ENCODE measurements at regions not wholly inside any gene's neighbourhood (a gene's known extent, or its start where the extent isn't known, plus 50 kb on each side); places are given as distances from the start of the nearest gene placed in this dataset.

DNA sequence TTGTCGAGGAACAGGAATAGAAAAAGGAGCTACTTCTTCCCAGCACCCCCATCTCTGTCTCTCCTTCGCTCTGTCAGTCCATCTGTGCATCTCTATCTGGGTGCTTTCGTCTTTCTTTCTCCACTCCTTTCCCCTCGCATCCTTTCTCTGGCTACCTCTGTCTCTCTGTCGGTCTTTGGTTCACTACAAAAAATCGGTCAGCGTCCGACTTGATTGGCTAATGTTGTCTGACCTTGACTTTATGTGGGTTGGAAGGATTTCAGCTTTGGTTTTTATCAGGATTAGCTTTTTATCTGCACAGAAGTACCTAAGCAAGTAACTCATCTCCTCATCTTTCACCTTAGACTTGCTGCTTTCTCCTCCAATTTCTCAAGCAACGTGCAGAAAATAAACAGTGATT, 575.2 kb upstream of the ZNF462 start:
- TF ChIP-seq, protein P1, sequence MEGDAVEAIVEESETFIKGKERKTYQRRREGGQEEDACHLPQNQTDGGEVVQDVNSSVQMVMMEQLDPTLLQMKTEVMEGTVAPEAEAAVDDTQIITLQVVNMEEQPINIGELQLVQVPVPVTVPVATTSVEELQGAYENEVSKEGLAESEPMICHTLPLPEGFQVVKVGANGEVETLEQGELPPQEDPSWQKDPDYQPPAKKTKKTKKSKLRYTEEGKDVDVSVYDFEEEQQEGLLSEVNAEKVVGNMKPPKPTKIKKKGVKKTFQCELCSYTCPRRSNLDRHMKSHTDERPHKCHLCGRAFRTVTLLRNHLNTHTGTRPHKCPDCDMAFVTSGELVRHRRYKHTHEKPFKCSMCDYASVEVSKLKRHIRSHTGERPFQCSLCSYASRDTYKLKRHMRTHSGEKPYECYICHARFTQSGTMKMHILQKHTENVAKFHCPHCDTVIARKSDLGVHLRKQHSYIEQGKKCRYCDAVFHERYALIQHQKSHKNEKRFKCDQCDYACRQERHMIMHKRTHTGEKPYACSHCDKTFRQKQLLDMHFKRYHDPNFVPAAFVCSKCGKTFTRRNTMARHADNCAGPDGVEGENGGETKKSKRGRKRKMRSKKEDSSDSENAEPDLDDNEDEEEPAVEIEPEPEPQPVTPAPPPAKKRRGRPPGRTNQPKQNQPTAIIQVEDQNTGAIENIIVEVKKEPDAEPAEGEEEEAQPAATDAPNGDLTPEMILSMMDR (IDR thresholded peaks at IDR 0.05; ENCODE audit: poor library complexity, severe bottlenecking): no peak
- no peak for TF ChIP-seq EZH2 (IDR thresholded peaks at IDR 0.05; ENCODE audit: borderline replicate concordance, insufficient read depth, low read length, poor library complexity, severe bottlenecking)

Data from neural cell (in vitro differentiated cells).